AML-193 (cell line): ENCODE measurements at regions not wholly inside any gene's neighbourhood (a gene's known extent, or its start where the extent isn't known, plus 50 kb on each side); places are given as distances from the start of the nearest gene placed in this dataset.
"Not testable (repeated sequence)": the region's sequence is repeated elsewhere in the genome, so short reads cannot be mapped to it uniquely, and the experiment has no call there.

Source experiments
- DNase-seq, 2 experiments: peaks; one replicate each; lab custom pipeline; 2025; lab: John Stamatoyannopoulos, UW

DNA sequence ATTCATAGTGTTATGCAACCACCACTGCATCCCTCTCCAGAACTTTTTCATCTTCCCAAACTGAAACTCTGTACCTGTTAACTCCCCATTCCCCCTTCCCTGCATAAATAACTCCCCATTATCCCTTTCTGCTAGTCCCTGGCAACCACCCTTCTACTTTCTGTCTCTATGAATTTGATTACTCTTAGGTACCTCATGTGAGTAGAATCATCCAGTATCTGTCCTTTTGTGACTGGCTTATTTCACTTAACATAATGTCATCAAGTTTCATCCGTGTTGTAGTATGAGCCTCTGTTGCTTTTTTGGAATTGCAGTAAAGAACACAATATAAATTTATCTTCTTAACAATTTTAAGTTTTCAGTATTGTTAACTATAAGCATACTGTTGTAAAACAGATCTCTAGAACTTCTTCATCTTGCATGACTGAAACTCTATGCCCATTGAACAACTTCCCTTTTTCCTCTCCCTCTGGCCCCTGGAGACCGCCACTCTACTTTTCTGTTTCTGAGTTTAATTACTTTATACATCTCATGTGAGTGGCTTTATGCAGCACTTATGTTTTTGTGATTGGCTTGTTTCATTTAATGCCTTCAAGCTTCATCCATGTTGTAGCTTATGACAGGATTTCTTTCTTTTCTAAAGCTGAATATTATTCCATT is 87.3 kb upstream of the ABCC4 start:
- no peak for DNase-seq

- no peak for DNase-seq
Measured at GRCh38 chr13:95391362-95391761, 90.1 kb upstream of the ABCC4 start.

- DNase-seq = no peak
Measured at GRCh38 chr13:95391785-95392184, 90.5 kb upstream of the ABCC4 start.

GRCh38 chr13:95392597-95392996 is 91.3 kb upstream of the ABCC4 start:
- DNase-seq = no peak

DNA sequence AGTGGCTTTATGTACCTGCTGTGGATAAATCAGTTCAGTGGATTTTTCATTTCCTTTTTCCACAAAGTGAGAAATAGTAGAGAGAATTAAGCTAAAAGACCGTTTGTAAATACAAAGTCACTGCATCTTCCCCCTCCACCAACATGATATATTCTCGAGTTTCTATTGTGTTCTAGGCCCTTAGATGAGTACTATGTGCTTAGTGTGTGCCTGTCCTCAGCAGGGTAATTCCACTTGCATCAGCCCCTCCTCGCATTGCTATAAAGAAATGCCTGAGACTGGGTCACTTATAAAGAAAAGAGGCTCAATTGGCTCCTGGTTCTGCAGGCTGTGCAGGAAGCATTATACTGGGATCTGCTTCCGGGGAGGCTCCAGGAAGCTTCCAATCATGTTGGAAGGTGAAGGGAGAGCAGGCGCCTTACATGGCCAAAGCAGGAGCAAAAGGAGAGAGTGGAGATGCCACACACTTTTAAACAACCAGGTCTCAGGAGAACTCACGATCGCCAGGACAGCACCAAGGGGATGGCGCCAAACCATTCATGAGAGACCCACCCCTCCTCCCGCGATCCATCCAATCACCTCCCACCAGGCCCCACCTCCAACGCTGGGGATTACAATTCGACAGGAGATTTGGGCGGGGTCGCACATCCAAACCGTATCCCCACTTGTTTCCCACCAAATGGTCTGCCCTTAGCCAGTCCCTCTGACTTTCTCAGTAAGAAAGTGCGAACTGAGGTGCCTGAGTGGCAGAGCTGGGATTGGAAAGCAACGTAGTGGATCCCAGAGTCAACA is 102.3 kb upstream of the ABCC4 start:
- DNase-seq = no peak

- DNase-seq = peak; percentile 49 to 59
Measured at GRCh38 chr13:95404141-95404882, 103.1 kb upstream of the ABCC4 start.

DNA sequence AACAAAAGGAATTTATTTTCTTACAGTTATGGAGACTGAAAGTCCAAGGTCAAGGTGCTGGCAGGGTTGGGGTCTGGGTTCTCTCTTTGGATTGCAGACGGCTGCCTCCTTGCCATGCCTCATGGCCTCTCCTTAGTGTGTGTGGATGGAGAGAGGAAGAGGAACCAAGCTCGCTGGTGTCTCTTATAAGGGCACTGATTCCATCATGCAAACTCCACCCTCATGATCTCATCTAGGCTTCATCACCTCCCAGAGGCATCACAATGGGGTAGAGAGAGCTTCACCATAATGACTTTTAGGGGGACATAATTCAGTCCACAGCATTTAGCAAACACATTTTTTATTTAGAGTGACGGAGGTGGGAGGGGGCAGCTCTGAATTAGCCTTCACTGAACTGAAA is 104.9 kb upstream of the ABCC4 start:
- DNase-seq = no peak

- DNase-seq = no peak
Measured at GRCh38 chr13:95411428-95412040, 110.3 kb upstream of the ABCC4 start.

- DNase-seq = peak in 1 of 2 experiments; percentile 15
Measured at GRCh38 chr13:95418946-95419345, 117.7 kb upstream of the ABCC4 start.

- no peak for DNase-seq
Measured at GRCh38 chr13:95420501-95420900, 119.2 kb upstream of the ABCC4 start.

DNA sequence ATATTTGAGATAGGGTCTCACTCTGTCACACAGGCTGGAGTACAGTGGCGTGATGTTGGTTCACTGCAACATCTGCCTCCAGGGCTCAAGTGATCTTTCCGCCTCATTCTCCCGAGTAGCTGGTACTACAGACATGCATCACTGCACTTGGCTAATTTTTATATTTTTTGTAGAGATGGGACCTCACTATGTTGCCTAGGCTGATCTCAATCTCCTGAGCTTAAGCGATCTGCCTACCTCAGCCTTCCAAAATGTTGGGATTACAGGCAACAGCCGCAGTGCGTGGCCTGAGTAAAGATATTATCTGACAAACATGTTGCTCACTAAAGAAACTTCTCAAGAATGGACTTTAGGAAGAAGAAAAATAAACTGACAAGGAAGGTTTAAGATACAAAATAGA is 125.4 kb upstream of the ABCC4 start:
- no peak for DNase-seq

- not testable (repeated sequence) for DNase-seq
Measured at GRCh38 chr13:95430525-95430924, 122.0 kb upstream of the CLDN10 start.

- DNase-seq = no peak
Measured at GRCh38 chr13:95432141-95432540, 120.4 kb upstream of the CLDN10 start.

DNA sequence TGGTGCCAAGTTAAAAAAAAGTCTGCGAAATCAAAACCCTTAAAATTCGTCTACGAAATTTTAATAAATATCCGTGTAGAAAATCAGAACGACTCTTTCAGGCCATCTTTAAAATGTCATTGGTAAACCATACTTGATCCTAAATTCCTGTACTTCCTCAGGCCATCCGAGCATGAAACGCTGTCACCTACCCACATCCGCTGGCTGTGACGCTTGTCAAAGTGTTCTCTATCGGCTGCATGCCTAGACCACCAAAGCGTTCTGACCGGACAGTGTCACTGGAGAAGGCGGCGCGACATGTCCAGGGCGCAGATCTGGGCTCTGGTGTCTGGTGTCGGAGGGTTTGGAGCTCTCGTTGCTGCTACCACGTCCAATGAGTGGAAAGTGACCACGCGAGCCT is 119.0 kb upstream of the CLDN10 start:
- DNase-seq = no peak

- DNase-seq = no peak
Measured at GRCh38 chr13:95434111-95434510, 118.4 kb upstream of the CLDN10 start.

- no peak for DNase-seq
Measured at GRCh38 chr13:95437561-95437960, 115.0 kb upstream of the CLDN10 start.

GRCh38 chr13:95438297-95438696 is 114.2 kb upstream of the CLDN10 start:
- no peak for DNase-seq

DNA sequence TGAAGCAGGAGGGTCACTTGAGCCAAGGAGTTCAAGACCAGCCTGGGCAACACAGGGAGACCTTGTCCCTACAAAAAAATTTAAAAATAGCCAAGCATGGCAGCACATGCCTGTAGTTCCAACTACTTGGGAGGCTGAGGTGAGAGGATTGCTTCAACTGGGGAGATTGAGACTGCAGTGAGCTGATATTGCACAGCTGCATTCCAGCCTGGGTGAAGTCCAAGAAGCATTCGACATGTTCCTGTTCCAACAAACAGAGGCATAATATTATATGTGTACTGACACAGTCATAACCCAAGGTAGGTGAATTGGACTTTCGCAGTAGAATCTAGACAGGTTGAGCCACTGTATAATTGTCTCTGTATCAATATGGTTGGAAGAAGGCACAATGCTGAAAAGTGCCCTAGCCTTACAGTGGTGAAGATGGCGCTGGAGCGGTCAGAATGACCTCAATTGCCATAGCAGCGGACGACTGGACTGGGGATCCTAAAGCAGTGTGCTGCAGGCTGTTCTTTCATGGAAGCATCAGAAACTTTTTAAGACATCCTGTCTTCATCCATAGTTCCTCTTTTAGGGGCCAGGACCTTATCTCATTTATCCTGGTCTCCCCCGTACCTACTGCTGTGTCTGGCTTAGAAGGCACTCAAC is 112.0 kb upstream of the CLDN10 start:
- no peak for DNase-seq

- no peak for DNase-seq
Measured at GRCh38 chr13:95441326-95441725, 111.2 kb upstream of the CLDN10 start.

DNA sequence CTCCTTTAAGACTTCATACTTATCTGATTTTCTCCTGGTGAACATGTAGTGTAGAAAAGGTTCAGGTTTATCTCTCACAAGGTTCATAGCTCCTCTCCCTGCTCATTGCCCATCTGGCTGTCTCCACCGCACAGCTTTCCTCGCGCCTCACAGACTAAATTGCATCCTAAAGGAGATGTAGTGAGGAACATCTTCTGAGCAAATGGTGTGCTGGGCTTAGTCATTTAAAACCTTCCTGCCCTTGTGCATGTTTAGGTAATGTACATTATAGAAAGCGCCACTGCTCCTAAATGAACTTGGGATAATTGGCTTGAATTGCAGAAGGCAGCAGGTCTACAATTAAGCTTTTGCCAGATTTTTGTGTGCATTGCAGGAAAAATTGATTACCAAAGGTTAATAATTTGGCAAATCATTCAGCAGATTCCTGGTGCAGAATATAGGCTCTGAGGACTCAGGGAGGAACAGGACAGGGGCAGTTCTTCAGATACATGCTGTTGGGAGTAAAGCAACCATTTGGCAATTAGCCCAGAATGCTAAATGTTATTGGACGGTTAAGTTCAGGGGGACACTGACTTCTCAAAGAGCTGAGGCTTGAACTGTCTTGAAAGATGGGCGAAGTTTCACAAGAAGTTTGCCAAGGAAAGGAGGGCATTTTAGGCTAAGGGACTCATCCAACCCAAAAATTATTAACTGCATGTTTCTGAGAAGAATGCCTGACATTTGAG is 108.4 kb upstream of the CLDN10 start:
- no peak for DNase-seq

DNA sequence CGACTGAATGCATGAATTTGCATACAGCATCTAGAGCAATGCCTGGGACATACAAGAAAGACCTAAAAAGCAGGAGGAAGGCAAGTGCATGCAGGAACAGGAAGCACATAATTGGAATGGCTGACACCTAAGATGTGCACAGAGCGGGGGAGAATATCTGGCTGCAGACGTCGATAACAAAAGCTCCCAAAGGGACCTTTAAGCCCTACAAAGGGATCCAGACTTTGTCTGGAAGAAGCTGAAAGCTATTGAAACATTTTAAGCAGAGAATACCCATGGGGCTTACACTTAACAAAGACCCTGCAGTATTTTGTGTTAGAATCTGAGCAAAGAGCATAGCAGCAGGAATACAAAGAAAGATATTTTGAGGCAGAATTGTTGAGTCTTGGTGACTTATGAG is 107.4 kb upstream of the CLDN10 start:
- DNase-seq = no peak
